K562 (cell line): ENCODE measurements at regions not wholly inside any gene's neighbourhood (a gene's known extent, or its start where the extent isn't known, plus 50 kb on each side); places are given as distances from the start of the nearest gene placed in this dataset.

Experiments used
- ATAC-seq: fragments of 200-7000 bp; cut with Tn5 transposase; 3 replicates; pipeline ENCODE4 v1.9.1; 2020; ENCODE audit warnings: moderate library complexity
- BruUV-seq: library from RNA; stranded (reverse); fragments of 400-500 nt; replicated peaks from 2 replicates; lab custom pipeline; 2021; lab: Mats Ljungman, UMichigan
- CTCF ChIA-PET: fragments of 300-600 bp; formaldehyde crosslinking; extraction: SDS; loops from one replicate; lab custom pipeline; 2021; ENCODE audit warnings: low intra/inter-chr PET ratio; lab: Yijun Ruan, JAX
- POLR2A ChIA-PET: fragments of 300-600, 350-650 bp; sonication (Branson Sonifier 250); formaldehyde crosslinking; extraction: SDS; loops from one replicate; lab custom pipeline; 2021; ENCODE audit warnings: antibody characterized with exemption, inconsistent platforms; lab: Yijun Ruan, JAX
- DNase-seq, 4 experiments: peaks; one replicate each; pipeline versions ENCODE4 v3.0.0 to v3.0.0-alpha.2; 2011 to 2018; ENCODE audit warnings: low spot score in 3 of 4, mixed read lengths in 3 of 4; ENCODE audit errors: extremely low read depth in 1 of 4
- FAIRE-seq: peaks from 2 replicates; lab custom pipeline; 2011; peaks lifted over from hg19 to GRCh38; lab: Jason Lieb, UNC
- H2AFZ ChIP-seq: 2 replicates; pipeline ENCODE4 v1.6.0; 2011; ENCODE audit warnings: low read depth, low read length, control low read depth, inconsistent platforms
- H3K27ac ChIP-seq: fragments of 200-600 bp; 3 replicates; pipeline ENCODE4 v1.8.0; 2011; ENCODE audit warnings: low read depth, mild to moderate bottlenecking, control low read depth, inconsistent platforms, low read length, moderate library complexity, mixed read lengths; ENCODE audit errors: extremely low read depth
- H3K27me3 ChIP-seq, 2 experiments: fragments of 300-600 bp in 1 of 2; 2 replicates in 1 of 2; 3 replicates in 1 of 2; pipeline versions ENCODE4 v1.6.0 to v1.8.0; 2011; ENCODE audit warnings: inconsistent platforms in 2 of 2, low read length in 2 of 2, mild to moderate bottlenecking in 1 of 2, mixed read lengths in 1 of 2, moderate library complexity in 1 of 2; ENCODE audit not compliant: control insufficient read depth in 2 of 2, insufficient read depth in 2 of 2
- H3K36me3 ChIP-seq: fragments of 300-600 bp; 3 replicates; pipeline ENCODE4 v1.8.0; 2011; ENCODE audit warnings: mild to moderate bottlenecking, low read length, inconsistent platforms; ENCODE audit not compliant: control insufficient read depth, insufficient read depth
- H3K4me1 ChIP-seq, 2 experiments: fragments of 200-600 bp in 1 of 2; replicated peaks in 1 of 2; 2 replicates in 1 of 2; 3 replicates in 1 of 2; pipeline versions ENCODE4 v1.5.1 to v1.8.0; 2011; ENCODE audit warnings: inconsistent platforms in 2 of 2, low read length in 2 of 2, mild to moderate bottlenecking in 1 of 2, mixed read lengths in 1 of 2, moderate library complexity in 1 of 2; ENCODE audit not compliant: control insufficient read depth in 2 of 2, insufficient read depth in 2 of 2
- H3K4me2 ChIP-seq: 2 replicates; pipeline ENCODE4 v1.6.1; 2011; ENCODE audit warnings: low read length, control low read depth, inconsistent platforms, mixed read lengths; ENCODE audit not compliant: insufficient read depth
- H3K4me3 ChIP-seq: fragments of 200-600 bp; sonication (generic), shearing (Covaris generic); 2 replicates; pipeline ENCODE4 v1.5.1; 2016; ENCODE audit warnings: control low read depth, inconsistent platforms
- H3K79me2 ChIP-seq: fragments of 200-600 bp; 3 replicates; pipeline ENCODE4 v1.8.0; 2011; ENCODE audit warnings: low read length, inconsistent platforms; ENCODE audit not compliant: control insufficient read depth, insufficient read depth
- H3K9ac ChIP-seq, 2 experiments: 2 replicates each; pipeline versions ENCODE4 v1.6.0 to v1.6.1; 2011; ENCODE audit warnings: low read depth in 2 of 2, low read length in 2 of 2, control low read depth in 1 of 2, inconsistent platforms in 1 of 2, mild to moderate bottlenecking in 1 of 2, mixed read lengths in 1 of 2; ENCODE audit not compliant: insufficient read depth in 1 of 2
- H3K9me1 ChIP-seq: one replicate; pipeline ENCODE4 v1.6.0; 2011; ENCODE audit warnings: inconsistent platforms, mild to moderate bottlenecking, low read length, moderate library complexity; ENCODE audit not compliant: control insufficient read depth, insufficient read depth
- H3K9me3 ChIP-seq: replicated peaks from 2 replicates; pipeline ENCODE4 v1.5.1; 2011; ENCODE audit warnings: low read depth, low read length, inconsistent platforms; ENCODE audit not compliant: control insufficient read depth, insufficient read depth
- H4K20me1 ChIP-seq: replicated peaks from 2 replicates; pipeline ENCODE4 v1.6.1; 2011; ENCODE audit warnings: low read length, inconsistent platforms, mixed read lengths; ENCODE audit not compliant: control insufficient read depth, insufficient read depth
- CTBP1 ChIP-seq: fragments of 450-650 bp; IDR thresholded peaks from 2 replicates; pipeline ENCODE4 v1.6.1; 2016; ENCODE audit warnings: borderline replicate concordance
- ELK1 ChIP-seq: sonication (generic); formaldehyde crosslinking; IDR thresholded peaks from 2 replicates; pipeline ENCODE4 v1.8.1; 2022; ENCODE audit warnings: missing genetic modification reagents
- RBBP5 ChIP-seq: fragments of 200-600 bp; sonication (generic); IDR thresholded peaks from 2 replicates; pipeline ENCODE4 v1.6.1; 2012; ENCODE audit warnings: borderline replicate concordance, mild to moderate bottlenecking, low read length, control low read depth, inconsistent platforms; ENCODE audit not compliant: insufficient read depth, poor library complexity, severe bottlenecking
- SAFB2 ChIP-seq: fragments of 200-400 bp; formaldehyde crosslinking; IDR thresholded peaks from 2 replicates; pipeline ENCODE4 v1.6.1; 2018; ENCODE audit warnings: borderline replicate concordance, low read length, low read depth, moderate library complexity; ENCODE audit not compliant: severe bottlenecking
- SREBF2 ChIP-seq: sonication (generic); formaldehyde crosslinking; IDR thresholded peaks from 2 replicates; pipeline ENCODE4 v1.4.0; 2020; ENCODE audit warnings: mild to moderate bottlenecking, missing genetic modification reagents
- ZNF408 ChIP-seq: fragments of 250-450 bp; sonication (Bioruptor Pico); IDR thresholded peaks from 2 replicates; pipeline ENCODE4 v1.4.0; 2020; ENCODE audit warnings: low read depth, mild to moderate bottlenecking, moderate library complexity
- ZNF584 ChIP-seq: fragments of 200-800 bp; sonication (Bioruptor generic); IDR thresholded peaks from 2 replicates; pipeline ENCODE4 v1.6.1; 2016; ENCODE audit warnings: low read depth, mild to moderate bottlenecking, missing genetic modification characterization, missing compliant biosample characterization
- ZNF609 ChIP-seq: sonication (generic); formaldehyde crosslinking; IDR thresholded peaks from 2 replicates; pipeline ENCODE4 v1.8.1; 2023; ENCODE audit warnings: missing genetic modification reagents, mild to moderate bottlenecking, borderline replicate concordance
- ZNF740 ChIP-seq, 3 experiments: fragments of 200-800 bp in 1 of 3; sonication (Bioruptor generic) in 1 of 3; sonication (generic) in 1 of 3; formaldehyde crosslinking in 1 of 3; IDR thresholded peaks; 2 replicates each; pipeline versions ENCODE4 v1.6.1 to v1.8.0; 2016 to 2022; ENCODE audit warnings: mild to moderate bottlenecking in 2 of 3, missing compliant biosample characterization in 2 of 3, missing genetic modification characterization in 2 of 3, missing genetic modification reagents in 1 of 3
- ZNF766 ChIP-seq: fragments of 200-800 bp; sonication (Bioruptor generic); conservative IDR thresholded peaks from 2 replicates; pipeline ENCODE4 v1.6.1; 2016; ENCODE audit warnings: missing genetic modification characterization, missing compliant biosample characterization
- WGBS: fragments of 100-300 bp; shearing (Covaris generic); methylation state at CpG from one replicate; pipeline ENCODE4 v1.1.6; 2016; ENCODE audit warnings: low coverage, mixed read lengths; ENCODE audit not compliant: insufficient coverage; ENCODE audit errors: missing lambda C conversion rate; 5-methylcytosine and 5-hydroxymethylcytosine counted together
- in situ Hi-C: fragments of 300-500 bp; cut with MboI; formaldehyde crosslinking; loops from 4 replicates; pipeline ENCODE4 v1.15.0; 2018; ENCODE audit warnings: inconsistent platforms, mixed read lengths
- intact Hi-C: fragments of 100-400 bp; cut with micrococcal nuclease; formaldehyde crosslinking; loops from 2 replicates; pipeline ENCODE4 v1.14.2; 2022
- TF ChIP-seq, protein P1 (sequence below): sonication (generic); formaldehyde crosslinking; IDR thresholded peaks from 2 replicates; pipeline ENCODE4 v1.8.1; 2022; ENCODE audit warnings: missing genetic modification reagents

DNA sequence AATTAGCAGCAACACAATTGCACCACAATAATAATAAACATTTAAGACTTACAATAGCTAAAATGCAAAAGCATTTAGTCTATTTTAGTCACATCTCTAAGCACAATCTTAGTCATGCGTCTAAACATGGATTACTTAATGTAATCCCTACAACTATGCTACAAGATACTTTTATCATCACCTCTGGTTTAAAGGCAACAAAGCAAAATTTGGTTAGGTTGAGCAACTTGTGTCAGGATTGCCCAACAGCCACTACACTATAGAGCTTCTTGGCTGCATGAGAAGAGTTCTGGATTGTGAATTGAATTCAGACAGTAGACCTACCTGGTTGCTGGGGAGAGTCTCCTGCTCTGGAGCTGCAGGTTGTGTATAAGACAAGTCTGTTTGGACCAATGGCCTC lies 146.5 kb upstream of the PUDP start (continued):
- TF ChIP-seq ZNF740 (CRISPR knock-in tag; IDR thresholded peaks at IDR 0.05) (no peak), ZNF740 (tag; IDR thresholded peaks at IDR 0.05) (no peak), ZNF408 (no peak), ELK1 (no peak)

- Histone ChIP-seq H4K20me1 (no peaks in the 10 kb centered on the region), H3K9ac (no peak overlapping the region), H2AFZ (no peak overlapping the region), H3K79me2 (no peaks in the 10 kb centered on the region), H3K27me3 (no peaks in the 10 kb centered on the region), H3K4me1 (no peaks in the 10 kb centered on the region), H3K9me1 (no peaks in the 10 kb centered on the region), H3K9me3 (no peaks in the 10 kb centered on the region), H3K36me3 (no peaks in the 10 kb centered on the region), H3K27ac (no peak overlapping the region), H3K4me2 (no peak overlapping the region), H3K4me3 (no peak overlapping the region)
- WGBS = 0% methylated on average over 6 of the region's 6 CpGs
- DNase-seq (no peak), ATAC-seq (no peak), FAIRE-seq (no peak)
- intact Hi-C loops = no loop called here
- ChIA-PET CTCF (no interaction called here), POLR2A (no interaction called here)
- in situ Hi-C loops = no loop called here
- no TSS peak for BruUV-seq
- TF ChIP-seq, protein P1, sequence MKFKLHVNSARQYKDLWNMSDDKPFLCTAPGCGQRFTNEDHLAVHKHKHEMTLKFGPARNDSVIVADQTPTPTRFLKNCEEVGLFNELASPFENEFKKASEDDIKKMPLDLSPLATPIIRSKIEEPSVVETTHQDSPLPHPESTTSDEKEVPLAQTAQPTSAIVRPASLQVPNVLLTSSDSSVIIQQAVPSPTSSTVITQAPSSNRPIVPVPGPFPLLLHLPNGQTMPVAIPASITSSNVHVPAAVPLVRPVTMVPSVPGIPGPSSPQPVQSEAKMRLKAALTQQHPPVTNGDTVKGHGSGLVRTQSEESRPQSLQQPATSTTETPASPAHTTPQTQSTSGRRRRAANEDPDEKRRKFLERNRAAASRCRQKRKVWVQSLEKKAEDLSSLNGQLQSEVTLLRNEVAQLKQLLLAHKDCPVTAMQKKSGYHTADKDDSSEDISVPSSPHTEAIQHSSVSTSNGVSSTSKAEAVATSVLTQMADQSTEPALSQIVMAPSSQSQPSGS (CRISPR knock-in tag) = no peak
- TF ChIP-seq SAFB2 (no peak), ZNF584 (CRISPR knock-in tag) (no peak), ZNF609 (CRISPR knock-in tag) (no peak), CTBP1 (no peak), RBBP5 (no peak), ZNF766 (CRISPR knock-in tag) (no peak), SREBF2 (no peak)
Measured at GRCh38 chrX:7286168-7286837, 138.3 kb upstream of the PUDP start.
